ENCODE measurements at regions not wholly inside any gene's neighbourhood (a gene's known extent, or its start where the extent isn't known, plus 50 kb on each side); places are given as distances from the start of the nearest gene placed in this dataset.

DNA sequence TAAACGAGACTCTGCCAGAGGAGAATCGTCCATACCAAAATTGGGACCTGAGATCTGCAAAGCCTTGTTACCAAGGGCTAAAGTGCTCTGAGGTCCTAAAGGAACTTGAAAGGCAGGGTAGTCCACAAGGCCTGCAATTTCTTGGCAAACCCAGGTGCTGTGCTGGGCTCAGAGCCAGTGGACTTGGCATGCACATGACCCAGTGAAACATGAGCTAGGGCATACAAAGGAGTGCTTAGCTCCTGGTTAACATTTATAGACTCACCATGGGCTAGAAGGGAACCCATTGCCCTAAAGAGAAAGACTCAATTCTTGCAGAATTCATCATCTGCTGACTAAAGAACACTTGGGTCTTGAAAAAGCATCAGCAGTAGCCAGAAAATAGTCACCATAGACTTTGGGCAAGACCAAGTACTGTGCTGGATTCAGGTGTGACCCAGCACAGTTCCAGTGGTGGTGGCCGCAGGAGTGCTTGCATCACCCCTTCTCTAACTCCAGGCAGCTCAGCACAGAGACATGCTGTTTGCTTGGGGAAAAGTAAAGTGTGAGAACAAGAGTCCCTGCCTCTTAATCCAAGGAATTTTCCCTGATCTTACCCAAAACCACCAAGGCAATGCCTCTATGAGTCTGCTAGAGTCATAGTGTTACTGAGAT is 1069.4 kb upstream of the ADGRL2 start:
- DNase-seq (ENCODE audit: low spot score): no peak
- in situ Hi-C loops (cut with MboI; ENCODE audit: low pct_unique_long_range_greater_than_20kb, low sequenced_read_pairs, unreplicated experiment): no loop called here
- TF ChIP-seq, protein P1, sequence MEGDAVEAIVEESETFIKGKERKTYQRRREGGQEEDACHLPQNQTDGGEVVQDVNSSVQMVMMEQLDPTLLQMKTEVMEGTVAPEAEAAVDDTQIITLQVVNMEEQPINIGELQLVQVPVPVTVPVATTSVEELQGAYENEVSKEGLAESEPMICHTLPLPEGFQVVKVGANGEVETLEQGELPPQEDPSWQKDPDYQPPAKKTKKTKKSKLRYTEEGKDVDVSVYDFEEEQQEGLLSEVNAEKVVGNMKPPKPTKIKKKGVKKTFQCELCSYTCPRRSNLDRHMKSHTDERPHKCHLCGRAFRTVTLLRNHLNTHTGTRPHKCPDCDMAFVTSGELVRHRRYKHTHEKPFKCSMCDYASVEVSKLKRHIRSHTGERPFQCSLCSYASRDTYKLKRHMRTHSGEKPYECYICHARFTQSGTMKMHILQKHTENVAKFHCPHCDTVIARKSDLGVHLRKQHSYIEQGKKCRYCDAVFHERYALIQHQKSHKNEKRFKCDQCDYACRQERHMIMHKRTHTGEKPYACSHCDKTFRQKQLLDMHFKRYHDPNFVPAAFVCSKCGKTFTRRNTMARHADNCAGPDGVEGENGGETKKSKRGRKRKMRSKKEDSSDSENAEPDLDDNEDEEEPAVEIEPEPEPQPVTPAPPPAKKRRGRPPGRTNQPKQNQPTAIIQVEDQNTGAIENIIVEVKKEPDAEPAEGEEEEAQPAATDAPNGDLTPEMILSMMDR (IDR thresholded peaks at IDR 0.05; ENCODE audit: extremely low read depth, insufficient read depth, missing control alignments): no peak

DNA sequence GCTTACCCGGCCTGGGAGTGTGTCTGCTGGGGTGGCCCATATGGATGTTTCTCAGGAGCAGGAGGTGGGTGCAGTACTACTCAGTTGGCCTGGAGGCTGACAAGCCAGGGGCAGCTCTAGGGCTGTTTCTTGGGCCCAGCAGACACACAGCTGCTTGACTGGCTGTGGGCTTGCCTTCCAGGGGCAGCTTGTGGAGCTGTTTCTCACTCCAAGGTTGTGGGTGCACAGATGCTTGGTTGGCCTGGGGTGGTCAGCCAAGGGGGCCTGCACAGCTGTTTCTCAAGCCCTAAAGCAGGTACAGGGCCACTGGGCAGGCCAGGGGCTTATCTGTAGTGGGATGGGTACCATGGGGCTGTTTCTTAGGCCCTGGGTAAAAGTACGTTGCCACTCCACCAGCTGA is 1078.1 kb upstream of the ADGRL2 start:
- TF ChIP-seq, protein P1 (IDR thresholded peaks at IDR 0.05; ENCODE audit: extremely low read depth, insufficient read depth, missing control alignments): no peak
- in situ Hi-C loops (cut with MboI; ENCODE audit: low pct_unique_long_range_greater_than_20kb, low sequenced_read_pairs, unreplicated experiment): no loop called here
- no peak for DNase-seq (ENCODE audit: low spot score)

DNA sequence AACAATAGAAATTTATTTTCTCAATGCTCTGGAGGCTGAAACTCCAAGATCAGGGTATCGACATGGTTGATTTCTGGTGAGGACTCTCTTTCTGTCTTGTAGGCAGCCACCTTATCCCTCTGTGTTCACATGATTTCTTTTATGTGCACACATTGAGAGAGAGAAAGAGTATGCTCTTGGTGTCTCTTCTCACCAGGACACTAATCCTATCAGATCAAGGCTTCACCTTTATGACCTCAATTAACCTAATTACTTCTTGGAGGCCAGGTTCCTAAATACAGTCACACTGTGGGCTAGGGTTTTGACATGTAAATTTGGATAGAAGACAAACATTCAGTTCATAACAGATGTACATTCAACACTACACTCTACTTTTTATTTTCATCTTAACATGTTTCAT is 1094.2 kb upstream of the ADGRL2 start:
- TF ChIP-seq, protein P1 (IDR thresholded peaks at IDR 0.05; ENCODE audit: extremely low read depth, insufficient read depth, missing control alignments): no peak
- no peak for DNase-seq (ENCODE audit: low spot score)
- in situ Hi-C loops (cut with MboI; ENCODE audit: low pct_unique_long_range_greater_than_20kb, low sequenced_read_pairs, unreplicated experiment): no loop called here

DNA sequence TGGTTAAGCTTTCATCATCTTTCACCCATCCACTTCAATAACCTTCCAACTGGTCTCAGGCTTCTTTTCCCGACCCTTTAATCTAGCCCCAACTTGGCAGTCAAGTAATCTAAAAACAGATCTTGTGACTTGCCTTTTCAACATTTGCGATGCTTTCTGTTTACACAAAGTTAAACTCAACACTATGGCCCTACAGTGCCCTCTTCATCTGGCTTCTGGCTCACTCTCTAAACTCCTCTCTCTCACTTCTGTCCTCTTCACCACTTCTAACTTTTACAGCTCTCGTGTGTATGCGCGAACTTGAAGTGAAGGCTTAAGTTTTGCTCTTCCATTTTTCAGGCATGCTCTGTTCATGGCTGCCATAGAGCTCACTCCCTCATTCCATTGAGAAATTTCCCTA is 1122.3 kb upstream of the ADGRL2 start:
- TF ChIP-seq, protein P1 (IDR thresholded peaks at IDR 0.05; ENCODE audit: extremely low read depth, insufficient read depth, missing control alignments): no peak
- in situ Hi-C loops (cut with MboI; ENCODE audit: low pct_unique_long_range_greater_than_20kb, low sequenced_read_pairs, unreplicated experiment): no loop called here
- no peak for DNase-seq (ENCODE audit: low spot score)

DNA sequence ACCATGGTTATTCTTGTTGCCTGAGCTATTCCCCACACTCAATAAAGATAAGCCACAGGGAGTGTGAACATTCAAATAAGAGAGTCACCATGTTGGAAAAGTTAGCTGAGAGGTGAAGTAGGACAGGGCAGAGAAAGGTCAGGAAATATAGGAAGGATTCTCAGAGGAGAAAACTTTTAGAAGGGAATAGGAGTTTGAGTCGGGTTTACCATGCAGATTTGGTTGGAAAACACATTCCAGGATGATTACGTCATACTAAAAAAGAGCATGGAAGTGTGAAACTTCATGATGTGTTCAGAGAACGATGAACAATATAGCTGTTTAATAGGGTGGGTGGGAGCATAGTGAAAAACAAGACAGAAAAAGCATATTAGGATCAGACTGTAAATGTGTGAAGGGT is 1125.3 kb upstream of the ADGRL2 start:
- TF ChIP-seq, protein P1 (IDR thresholded peaks at IDR 0.05; ENCODE audit: extremely low read depth, insufficient read depth, missing control alignments): no peak
- DNase-seq (ENCODE audit: low spot score): no peak
- in situ Hi-C loops (cut with MboI; ENCODE audit: low pct_unique_long_range_greater_than_20kb, low sequenced_read_pairs, unreplicated experiment): no loop called here

DNA sequence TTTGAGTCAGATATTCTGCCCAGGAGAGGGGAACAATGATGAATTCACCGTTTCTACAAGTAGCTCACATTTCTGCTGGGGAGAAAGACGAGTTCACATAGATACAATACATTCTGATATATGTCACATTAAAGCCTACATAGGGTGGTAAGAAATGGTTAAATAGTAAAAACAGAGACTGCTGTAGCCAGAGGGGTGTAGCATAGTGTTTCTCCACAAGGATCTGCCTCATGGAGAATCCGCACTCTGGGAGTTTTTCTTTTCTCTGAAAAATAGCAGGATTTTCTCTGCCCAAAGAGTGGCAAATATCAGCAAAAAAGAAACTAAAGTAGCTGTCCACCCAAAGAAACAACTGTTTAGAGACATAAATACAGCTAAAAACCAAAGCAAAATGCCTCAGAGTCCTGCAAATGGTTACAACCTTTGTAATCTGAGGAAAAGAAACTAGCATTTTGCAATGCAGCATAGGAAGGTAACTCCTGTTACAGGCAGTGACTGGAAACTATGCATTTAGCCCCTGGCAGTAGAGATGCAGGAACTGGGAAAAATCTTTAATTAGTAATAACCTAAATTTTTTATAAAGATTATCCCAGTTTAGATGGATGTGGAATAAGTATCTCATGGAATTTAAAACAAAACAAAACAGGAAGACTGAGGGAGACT is 1126.7 kb upstream of the ADGRL2 start:
- TF ChIP-seq, protein P1 (IDR thresholded peaks at IDR 0.05; ENCODE audit: extremely low read depth, insufficient read depth, missing control alignments): no peak
- in situ Hi-C loops (cut with MboI; ENCODE audit: low pct_unique_long_range_greater_than_20kb, low sequenced_read_pairs, unreplicated experiment): no loop called here
- no peak for DNase-seq (ENCODE audit: low spot score)

All from GM13977 (cell line).